Endothelial cell of umbilical vein (primary cell): ENCODE measurements at regions not wholly inside any gene's neighbourhood (a gene's known extent, or its start where the extent isn't known, plus 50 kb on each side); places are given as distances from the start of the nearest gene placed in this dataset.

Source experiments
- BruUV-seq: library from RNA; stranded (reverse); fragments of 400-500 nt; replicated peaks from 2 replicates; lab custom pipeline; 2021; lab: Mats Ljungman, UMichigan
- CTCF ChIA-PET: fragments of 300-600, 350-600 bp; sonication (Branson Sonifier 250); formaldehyde crosslinking; loops from one replicate; lab custom pipeline; 2021; ENCODE audit warnings: antibody characterized with exemption, inconsistent platforms; lab: Charles Lee
- POLR2A ChIA-PET: fragments of 300-600, 350-600 bp; sonication (Branson Sonifier 250); formaldehyde crosslinking; loops from one replicate; lab custom pipeline; 2021; ENCODE audit warnings: antibody characterized with exemption, inconsistent platforms; lab: Charles Lee
- DNase-seq: peaks from one replicate; pipeline ENCODE4 v3.0.0-alpha.2; 2011; ENCODE audit warnings: low read depth, low spot score
- FAIRE-seq: peaks from 2 replicates; lab custom pipeline; 2011; peaks lifted over from hg19 to GRCh38; lab: Jason Lieb, UNC
- H2AFZ ChIP-seq: 2 replicates; pipeline ENCODE4 v1.6.0; 2012; ENCODE audit warnings: low read depth, low read length, control low read depth, inconsistent platforms
- H3K27ac ChIP-seq: 2 replicates; pipeline ENCODE4 v1.5.1; 2011; ENCODE audit warnings: low read depth, mild to moderate bottlenecking, control low read depth, low read length, moderate library complexity; ENCODE audit not compliant: insufficient read depth
- H3K27me3 ChIP-seq, 2 experiments: 2 replicates each; pipeline versions ENCODE4 v1.6.0 to v1.6.1; 2011; ENCODE audit warnings: low read length in 2 of 2, mixed read lengths in 1 of 2; ENCODE audit not compliant: control insufficient read depth in 2 of 2, insufficient read depth in 2 of 2
- H3K36me3 ChIP-seq, 2 experiments: 2 replicates in 1 of 2; 3 replicates in 1 of 2; pipeline ENCODE4 v1.5.1; 2011; ENCODE audit warnings: low read length in 2 of 2, mild to moderate bottlenecking in 1 of 2, moderate library complexity in 1 of 2; ENCODE audit not compliant: control insufficient read depth in 2 of 2, insufficient read depth in 2 of 2; ENCODE audit errors: extremely low read depth in 1 of 2
- H3K4me1 ChIP-seq: 3 replicates; pipeline ENCODE4 v1.5.1; 2011; ENCODE audit warnings: mild to moderate bottlenecking, low read length; ENCODE audit not compliant: control insufficient read depth, insufficient read depth; ENCODE audit errors: extremely low read depth
- H3K4me2 ChIP-seq: 2 replicates; pipeline ENCODE4 v1.6.1; 2011; ENCODE audit warnings: low read length, control low read depth, mixed read lengths; ENCODE audit not compliant: insufficient read depth
- H3K4me3 ChIP-seq, 3 experiments: fragments of 200-600 bp in 1 of 3; sonication (generic), shearing (Covaris generic) in 1 of 3; replicated peaks in 1 of 3; 2 replicates each; pipeline ENCODE4 v1.5.1; 2011 to 2016; ENCODE audit warnings: control low read depth in 3 of 3, low read length in 3 of 3, mild to moderate bottlenecking in 2 of 3, inconsistent platforms in 1 of 3, low read depth in 1 of 3, moderate library complexity in 1 of 3; ENCODE audit not compliant: insufficient read depth in 1 of 3
- H3K79me2 ChIP-seq: 2 replicates; pipeline ENCODE4 v1.6.0; 2012; ENCODE audit warnings: low read length, inconsistent platforms; ENCODE audit not compliant: control insufficient read depth, insufficient read depth
- H3K9ac ChIP-seq: replicated peaks from 2 replicates; pipeline ENCODE3; 2011; ENCODE audit warnings: low read length, control low read depth; ENCODE audit not compliant: insufficient read depth; ENCODE audit errors: extremely low read depth
- H3K9me1 ChIP-seq: replicated peaks from 3 replicates; pipeline ENCODE4 v1.6.0; 2011; ENCODE audit warnings: mild to moderate bottlenecking, low read length; ENCODE audit not compliant: control insufficient read depth, insufficient read depth; ENCODE audit errors: extremely low read depth
- H3K9me3 ChIP-seq: replicated peaks from 2 replicates; pipeline ENCODE4 v1.5.1; 2012; ENCODE audit warnings: low read length, inconsistent platforms; ENCODE audit not compliant: control insufficient read depth, insufficient read depth
- H4K20me1 ChIP-seq: replicated peaks from 2 replicates; pipeline ENCODE3; 2011; ENCODE audit warnings: mild to moderate bottlenecking, low read length; ENCODE audit not compliant: control insufficient read depth, insufficient read depth; ENCODE audit errors: extremely low read depth
- CTCF ChIP-seq, 2 donors: IDR thresholded peaks; 1 replicate in 1 of 2; 2 replicates in 1 of 2; pipeline ENCODE4 v1.5.1; 2011; ENCODE audit warnings: low read length in 2 of 2, mild to moderate bottlenecking in 2 of 2, moderate library complexity in 2 of 2, control low read depth in 1 of 2, inconsistent platforms in 1 of 2, low read depth in 1 of 2; ENCODE audit not compliant: insufficient read depth in 1 of 2; ENCODE audit errors: extremely low read depth in 1 of 2
- EZH2 ChIP-seq: IDR thresholded peaks from 2 replicates; pipeline ENCODE4 v1.6.1; 2012; ENCODE audit warnings: borderline replicate concordance, low read depth, mild to moderate bottlenecking, moderate library complexity, low read length, inconsistent platforms; ENCODE audit not compliant: severe bottlenecking
- FOS ChIP-seq: IDR thresholded peaks from 2 replicates; pipeline ENCODE4 v1.6.1; 2011; ENCODE audit warnings: mild to moderate bottlenecking, low read length, moderate library complexity, borderline replicate concordance; ENCODE audit not compliant: insufficient read depth
- GATA2 ChIP-seq: IDR thresholded peaks from 2 replicates; pipeline ENCODE4 v1.7.0; 2011; ENCODE audit warnings: low read depth, mild to moderate bottlenecking, moderate library complexity, mixed read lengths, low read length; ENCODE audit not compliant: insufficient read length, insufficient read depth
- JUN ChIP-seq: IDR thresholded peaks from 2 replicates; pipeline ENCODE4 v1.6.1; 2011; ENCODE audit warnings: borderline replicate concordance, low read depth; ENCODE audit not compliant: insufficient read length, insufficient read depth
- MYC ChIP-seq: IDR thresholded peaks from one replicate; pipeline ENCODE4 v1.6.1; 2011; ENCODE audit warnings: mild to moderate bottlenecking, low read depth, low read length
- POLR2A ChIP-seq: IDR thresholded peaks from 2 replicates; pipeline ENCODE4 v1.6.1; 2012; ENCODE audit warnings: low read depth, mild to moderate bottlenecking, control low read depth, low read length
- POLR2AphosphoS5 ChIP-seq: IDR thresholded peaks from 2 replicates; pipeline ENCODE4 v1.6.1; 2012; ENCODE audit warnings: low read depth, mild to moderate bottlenecking, control low read depth, low read length, moderate library complexity; ENCODE audit not compliant: insufficient read depth
- dilution Hi-C: fragments of 300-500 bp; cut with MboI; formaldehyde crosslinking; loops from one replicate; pipeline ENCODE4 v1.15.0; 2019; ENCODE audit warnings: low sequenced_read_pairs; ENCODE audit not compliant: extremely low pct_ligation_motif_present
- intact Hi-C: fragments of 100-400 bp; cut with micrococcal nuclease; formaldehyde crosslinking; loops from one replicate; pipeline ENCODE4 v1.10.0; 2022
- TF ChIP-seq, protein P1 (sequence below): IDR thresholded peaks from 2 replicates; pipeline ENCODE4 v1.6.1; 2011; ENCODE audit not compliant: insufficient read depth, insufficient read length

- no peaks in the 10 kb centered on the region for H3K27me3 ChIP-seq
- H3K27ac ChIP-seq, result no peak overlapping the region
- FAIRE-seq (no peak), DNase-seq (no peak)
- H4K20me1 ChIP-seq, result no peaks in the 10 kb centered on the region
- no peak for TF ChIP-seq GATA2
- TF ChIP-seq POLR2AphosphoS5, result no peak
- TF ChIP-seq POLR2A, result no peak
- no peak for TF ChIP-seq MYC
- TF ChIP-seq, protein P1, sequence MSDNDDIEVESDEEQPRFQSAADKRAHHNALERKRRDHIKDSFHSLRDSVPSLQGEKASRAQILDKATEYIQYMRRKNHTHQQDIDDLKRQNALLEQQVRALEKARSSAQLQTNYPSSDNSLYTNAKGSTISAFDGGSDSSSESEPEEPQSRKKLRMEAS, result no peak
- no peak for TF ChIP-seq EZH2
- TF ChIP-seq CTCF (IDR thresholded peaks at IDR 0.05; ENCODE audit: extremely low read depth in 1 of 2, insufficient read depth in 1 of 2, low read depth in 1 of 2, low read length in 2 of 2), result no peak
- TF ChIP-seq FOS, result no peak
- no peak for TF ChIP-seq JUN
- no peak overlapping the region for H3K4me3 ChIP-seq
- H3K79me2 ChIP-seq, result no peaks in the 10 kb centered on the region
- H3K9me3 ChIP-seq, result no peaks in the 10 kb centered on the region
- ChIA-PET CTCF (no interaction called here), POLR2A (no interaction called here)
- H3K36me3 ChIP-seq, result no peaks in the 10 kb centered on the region
- H2AFZ ChIP-seq, result no peak overlapping the region
- dilution Hi-C loops (no loop called here), intact Hi-C loops (no loop called here)
- no peaks in the 10 kb centered on the region for H3K4me1 ChIP-seq
- H3K9ac ChIP-seq, result no peak overlapping the region
- BruUV-seq, result no TSS peak
- H3K9me1 ChIP-seq, result no peaks in the 10 kb centered on the region
- H3K4me2 ChIP-seq, result no peak overlapping the region
Observed at GRCh38 chr2:107602801-107603200, 223.9 kb upstream of the RGPD4 start.
